Lower lobe of right lung (tissue), 2 donors: ENCODE measurements at regions not wholly inside any gene's neighbourhood (a gene's known extent, or its start where the extent isn't known, plus 50 kb on each side); places are given as distances from the start of the nearest gene placed in this dataset.

Source experiments
- ATAC-seq, 2 donors: fragments of 200-7000 bp; cut with Tn5 transposase; one replicate each; pipeline ENCODE4 v1.9.1; 2020 to 2022; ENCODE audit warnings: mild to moderate bottlenecking in 2 of 2, moderate library complexity in 2 of 2
- DNase-seq: peaks from one replicate; pipeline ENCODE4 v3.0.0-alpha.2; 2020
- H3K27ac ChIP-seq: fragments of 200-600 bp; one replicate; pipeline ENCODE4 v1.8.0; 2022
- H3K27me3 ChIP-seq: fragments of 200-600 bp; one replicate; pipeline ENCODE4 v1.8.0; 2022; ENCODE audit warnings: low read depth
- H3K36me3 ChIP-seq: fragments of 200-600 bp; one replicate; pipeline ENCODE4 v1.8.0; 2022; ENCODE audit warnings: mild to moderate bottlenecking
- H3K4me1 ChIP-seq: fragments of 200-600 bp; one replicate; pipeline ENCODE4 v1.8.0; 2022
- H3K4me3 ChIP-seq: fragments of 200-600 bp; one replicate; pipeline ENCODE4 v1.8.0; 2022; ENCODE audit warnings: mild to moderate bottlenecking
- H3K9me3 ChIP-seq: fragments of 200-600 bp; one replicate; pipeline ENCODE4 v1.8.0; 2022
- intact Hi-C: fragments of 100-400 bp; cut with DNase I; formaldehyde crosslinking; loops from one replicate; pipeline ENCODE4 v1.11.0; 2022
- TF ChIP-seq, protein P1 (sequence below): fragments of 200-600 bp; IDR thresholded peaks from one replicate; pipeline ENCODE4 v1.8.0; 2022; ENCODE audit warnings: antibody characterized with exemption, mild to moderate bottlenecking
- donor health status: DM: no; HTN: yes; CAD: no; lungs with severe emphysema.

DNA sequence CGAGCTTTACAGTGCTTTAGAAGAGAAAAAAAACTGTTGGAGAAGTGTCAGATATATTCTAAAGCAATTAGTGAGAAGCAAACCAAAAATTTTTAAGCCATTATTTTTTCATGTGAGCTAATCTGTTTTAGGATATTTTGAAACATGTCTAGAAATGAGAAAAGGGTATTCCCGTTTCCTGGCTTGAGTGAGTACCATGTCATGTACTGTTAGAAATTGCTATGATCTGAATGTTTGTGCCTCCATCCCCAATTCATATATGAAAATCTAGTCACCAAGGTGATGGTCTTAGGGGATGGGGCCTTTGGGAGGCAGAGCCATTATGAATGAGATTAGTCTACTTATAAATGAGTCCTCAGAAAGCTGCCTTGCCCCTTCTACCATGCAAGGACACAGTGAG, 493.3 kb upstream of the GCFC2 start:
- DNase-seq (no peak), ATAC-seq (no peak)
- TF ChIP-seq, protein P1, sequence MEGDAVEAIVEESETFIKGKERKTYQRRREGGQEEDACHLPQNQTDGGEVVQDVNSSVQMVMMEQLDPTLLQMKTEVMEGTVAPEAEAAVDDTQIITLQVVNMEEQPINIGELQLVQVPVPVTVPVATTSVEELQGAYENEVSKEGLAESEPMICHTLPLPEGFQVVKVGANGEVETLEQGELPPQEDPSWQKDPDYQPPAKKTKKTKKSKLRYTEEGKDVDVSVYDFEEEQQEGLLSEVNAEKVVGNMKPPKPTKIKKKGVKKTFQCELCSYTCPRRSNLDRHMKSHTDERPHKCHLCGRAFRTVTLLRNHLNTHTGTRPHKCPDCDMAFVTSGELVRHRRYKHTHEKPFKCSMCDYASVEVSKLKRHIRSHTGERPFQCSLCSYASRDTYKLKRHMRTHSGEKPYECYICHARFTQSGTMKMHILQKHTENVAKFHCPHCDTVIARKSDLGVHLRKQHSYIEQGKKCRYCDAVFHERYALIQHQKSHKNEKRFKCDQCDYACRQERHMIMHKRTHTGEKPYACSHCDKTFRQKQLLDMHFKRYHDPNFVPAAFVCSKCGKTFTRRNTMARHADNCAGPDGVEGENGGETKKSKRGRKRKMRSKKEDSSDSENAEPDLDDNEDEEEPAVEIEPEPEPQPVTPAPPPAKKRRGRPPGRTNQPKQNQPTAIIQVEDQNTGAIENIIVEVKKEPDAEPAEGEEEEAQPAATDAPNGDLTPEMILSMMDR, result no peak
- H3K4me3 ChIP-seq, result no peak overlapping the region
- no peak overlapping the region for H3K27ac ChIP-seq
- H3K9me3 ChIP-seq, result no peaks in the 10 kb centered on the region
- H3K27me3 ChIP-seq, result no peaks in the 10 kb centered on the region
- H3K4me1 ChIP-seq, result no peaks in the 10 kb centered on the region
- intact Hi-C loops, result no loop called here
- H3K36me3 ChIP-seq, result no peaks in the 10 kb centered on the region

DNA sequence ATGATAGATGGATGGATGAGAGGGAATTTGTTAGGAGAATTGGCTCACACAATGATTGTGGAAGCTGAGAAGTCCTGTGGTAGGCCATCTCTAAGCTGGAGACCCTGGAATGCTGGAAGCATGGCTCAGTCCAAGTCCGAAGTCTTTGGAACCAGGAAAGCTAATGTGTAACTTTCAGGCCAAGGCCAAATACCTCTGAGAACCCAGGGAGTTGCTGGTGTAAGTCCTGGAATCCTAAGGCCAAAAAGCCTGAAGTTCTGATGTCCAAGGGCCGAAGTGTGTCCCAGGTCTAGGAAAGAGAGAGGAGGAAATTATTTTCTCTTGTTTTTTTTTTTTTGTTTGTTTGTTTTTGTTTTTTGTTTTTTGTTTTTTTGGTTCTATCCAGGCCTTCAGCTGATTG, 492.2 kb upstream of the GCFC2 start:
- H3K36me3 ChIP-seq, result no peaks in the 10 kb centered on the region
- no peaks in the 10 kb centered on the region for H3K27me3 ChIP-seq
- no peak overlapping the region for H3K4me3 ChIP-seq
- H3K9me3 ChIP-seq, result no peaks in the 10 kb centered on the region
- TF ChIP-seq, protein P1, result no peak
- no peak for DNase-seq
- intact Hi-C loops, result no loop called here
- H3K4me1 ChIP-seq, result no peaks in the 10 kb centered on the region
- ATAC-seq, result no peak
- no peak overlapping the region for H3K27ac ChIP-seq

DNA sequence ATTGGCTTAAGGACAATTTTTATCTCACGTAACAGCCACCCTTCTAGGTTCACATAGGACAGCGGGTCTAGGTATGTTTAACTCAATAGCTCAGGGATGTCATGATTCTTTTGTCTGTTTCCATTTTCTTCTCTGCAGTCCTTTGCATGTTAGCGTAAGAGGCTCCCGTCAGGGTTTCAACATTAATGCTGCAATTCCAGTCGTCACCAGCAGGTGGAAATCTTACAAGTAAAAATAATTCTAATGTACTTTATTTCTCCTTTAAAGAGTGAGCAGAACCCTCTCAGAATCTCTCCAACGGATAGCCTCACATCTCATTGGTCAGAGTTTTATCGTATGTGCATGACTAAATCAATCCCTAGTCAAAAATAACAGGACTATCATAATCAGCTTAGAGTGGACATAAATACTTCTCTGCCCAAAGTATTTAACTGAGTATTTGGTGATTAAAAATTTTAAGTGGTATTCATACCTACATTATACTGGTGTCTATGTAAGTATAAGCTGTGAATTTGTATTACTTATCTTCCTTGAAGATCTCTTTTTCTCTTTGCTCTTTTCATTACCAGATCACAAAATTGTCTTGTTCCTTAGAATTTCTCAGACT, 487.2 kb upstream of the GCFC2 start:
- no peaks in the 10 kb centered on the region for H3K4me1 ChIP-seq
- H3K36me3 ChIP-seq, result no peaks in the 10 kb centered on the region
- H3K9me3 ChIP-seq, result no peaks in the 10 kb centered on the region
- ATAC-seq (peak in 1 of 2 donors; percentile 63), DNase-seq (no peak)
- intact Hi-C loops, result no loop called here
- no peaks in the 10 kb centered on the region for H3K27me3 ChIP-seq
- TF ChIP-seq, protein P1, result peak; percentile 75
- no peak overlapping the region for H3K27ac ChIP-seq
- no peak overlapping the region for H3K4me3 ChIP-seq

DNA sequence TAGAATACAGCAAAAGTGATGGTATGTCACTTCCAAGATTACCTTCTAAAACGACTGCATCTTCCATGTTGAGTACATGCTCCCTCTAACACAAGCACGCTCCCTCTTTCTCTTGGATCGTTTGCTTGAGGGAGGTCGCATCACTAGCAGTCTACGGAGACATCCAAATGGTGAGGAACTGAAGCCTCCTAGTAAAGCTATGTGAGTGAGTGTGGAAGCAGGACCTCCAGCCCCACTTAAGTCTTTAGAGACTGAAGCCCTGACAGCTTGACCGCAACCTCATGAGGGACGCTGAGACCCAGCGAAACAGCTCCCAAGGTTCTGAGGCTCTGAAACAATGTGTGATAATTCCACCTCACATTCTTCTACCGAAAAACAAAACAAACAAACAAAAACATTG, 486.7 kb upstream of the GCFC2 start:
- Histone ChIP-seq H3K4me1 (no peaks in the 10 kb centered on the region), H3K9me3 (no peaks in the 10 kb centered on the region), H3K27ac (no peak overlapping the region), H3K27me3 (no peaks in the 10 kb centered on the region), H3K36me3 (no peaks in the 10 kb centered on the region), H3K4me3 (no peak overlapping the region)
- DNase-seq, result no peak
- intact Hi-C loops, result no loop called here
- TF ChIP-seq, protein P1, result no peak
- no peak for ATAC-seq

DNA sequence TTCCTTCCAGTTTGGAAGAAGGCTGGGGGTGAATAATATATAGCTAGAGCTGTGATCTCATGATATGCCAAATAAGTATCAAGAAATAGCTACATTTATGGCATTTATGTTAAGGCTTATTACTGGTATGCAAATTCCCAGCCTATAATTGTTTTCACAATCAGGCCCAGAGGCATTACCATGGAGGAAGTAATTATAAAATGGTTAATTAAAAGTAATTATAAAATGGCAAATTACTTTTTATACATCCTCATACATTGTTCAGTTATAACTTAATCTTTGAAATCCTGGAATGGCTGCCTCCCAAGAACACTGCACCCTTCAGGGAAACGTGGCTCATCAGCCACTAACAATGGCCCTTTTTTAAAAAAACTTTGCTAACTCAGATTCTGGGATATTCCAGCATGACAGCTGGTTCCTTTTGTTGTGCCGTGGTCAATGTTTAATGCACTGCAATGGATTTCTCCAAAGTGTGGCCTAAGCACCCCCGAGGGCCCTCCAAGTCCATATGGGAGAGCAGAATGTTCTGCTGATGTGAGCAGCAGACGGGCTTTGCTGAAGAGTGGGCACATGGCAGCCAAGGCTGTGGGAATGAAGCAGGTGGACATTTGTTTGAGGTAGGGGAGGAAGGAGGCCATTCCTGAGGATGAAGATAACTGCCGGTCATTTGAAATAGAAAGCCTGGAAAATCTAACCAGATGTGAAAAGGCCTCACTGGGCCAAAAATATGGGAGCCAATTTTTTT, 483.5 kb upstream of the GCFC2 start:
- TF ChIP-seq, protein P1, result no peak
- Histone ChIP-seq H3K36me3 (no peaks in the 10 kb centered on the region), H3K4me1 (no peaks in the 10 kb centered on the region), H3K27me3 (no peaks in the 10 kb centered on the region), H3K27ac (no peak overlapping the region), H3K4me3 (no peak overlapping the region), H3K9me3 (no peaks in the 10 kb centered on the region)
- ATAC-seq (no peak), DNase-seq (no peak)
- intact Hi-C loops, result no loop called here
